ENCODE measurements at regions not wholly inside any gene's neighbourhood (a gene's known extent, or its start where the extent isn't known, plus 50 kb on each side); places are given as distances from the start of the nearest gene placed in this dataset.
"Not testable (repeated sequence)": the region's sequence is repeated elsewhere in the genome, so short reads cannot be mapped to it uniquely, and the experiment has no call there.

- no peak for DNase-seq (ENCODE audit: low read depth)
These were observed 87.8 kb downstream of the HFE start for GRCh38 chr6:26175033-26175427.

DNA sequence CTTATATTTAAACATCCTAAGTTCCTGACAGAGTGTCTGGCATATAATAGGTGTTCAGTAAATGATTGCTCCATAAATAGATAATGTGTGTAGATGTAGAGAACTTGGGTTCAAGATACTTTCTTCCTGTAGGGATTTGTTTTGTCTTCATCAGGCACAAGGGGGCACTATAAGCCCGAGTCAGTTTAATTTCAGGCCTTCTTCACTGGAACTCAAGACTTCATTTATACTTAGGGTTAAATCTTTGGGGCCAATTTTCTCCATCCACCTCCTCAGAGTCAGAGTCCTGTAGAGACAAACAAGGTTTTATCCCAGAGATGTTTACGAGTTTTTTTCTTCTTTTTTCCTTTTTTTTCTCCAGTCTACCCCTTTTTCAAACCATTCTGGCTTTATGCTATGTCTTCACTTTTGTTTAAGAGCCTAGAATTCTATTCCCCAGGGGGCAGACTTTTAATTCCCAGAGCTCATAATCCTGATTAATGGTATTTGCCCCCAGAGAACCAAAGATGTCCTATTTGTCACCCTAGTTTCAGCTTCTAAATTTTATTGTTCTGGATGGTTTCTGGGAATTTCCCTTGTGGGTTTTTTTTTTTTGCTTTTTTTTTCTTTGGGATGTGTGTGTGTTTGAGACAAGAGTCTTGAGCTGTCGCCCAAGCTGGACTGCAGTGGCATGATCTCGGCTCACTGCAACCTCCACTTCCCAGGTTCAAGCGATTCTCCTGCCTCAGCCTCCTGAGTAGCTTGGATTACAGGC is 88.4 kb downstream of the HFE start:
- no peak for DNase-seq (ENCODE audit: low read depth)

GRCh38 chr6:26179675-26180074 is 92.4 kb downstream of the HFE start:
- no peak for DNase-seq (ENCODE audit: low read depth)

GRCh38 chr6:26180346-26180745 is 93.1 kb downstream of the HFE start:
- no peak for DNase-seq (ENCODE audit: low read depth)

DNA sequence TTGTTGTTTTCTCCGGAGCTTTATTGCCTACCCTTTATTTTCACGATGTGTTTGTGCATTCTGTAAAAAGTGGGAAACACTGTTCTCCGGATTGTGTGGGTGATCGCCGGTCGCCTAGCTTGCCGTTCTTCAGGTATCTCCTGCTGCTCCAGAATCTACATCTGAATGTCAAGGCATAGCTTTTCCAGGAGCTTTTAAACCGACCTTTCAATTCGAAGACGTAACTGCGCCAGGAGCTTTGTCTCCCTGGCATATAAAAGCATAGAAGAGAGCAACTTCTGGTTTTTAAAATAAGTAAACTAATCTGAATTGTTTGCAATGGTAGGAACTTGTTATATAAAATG is 96.0 kb downstream of the HFE start:
- DNase-seq (ENCODE audit: low read depth) = no peak

DNA sequence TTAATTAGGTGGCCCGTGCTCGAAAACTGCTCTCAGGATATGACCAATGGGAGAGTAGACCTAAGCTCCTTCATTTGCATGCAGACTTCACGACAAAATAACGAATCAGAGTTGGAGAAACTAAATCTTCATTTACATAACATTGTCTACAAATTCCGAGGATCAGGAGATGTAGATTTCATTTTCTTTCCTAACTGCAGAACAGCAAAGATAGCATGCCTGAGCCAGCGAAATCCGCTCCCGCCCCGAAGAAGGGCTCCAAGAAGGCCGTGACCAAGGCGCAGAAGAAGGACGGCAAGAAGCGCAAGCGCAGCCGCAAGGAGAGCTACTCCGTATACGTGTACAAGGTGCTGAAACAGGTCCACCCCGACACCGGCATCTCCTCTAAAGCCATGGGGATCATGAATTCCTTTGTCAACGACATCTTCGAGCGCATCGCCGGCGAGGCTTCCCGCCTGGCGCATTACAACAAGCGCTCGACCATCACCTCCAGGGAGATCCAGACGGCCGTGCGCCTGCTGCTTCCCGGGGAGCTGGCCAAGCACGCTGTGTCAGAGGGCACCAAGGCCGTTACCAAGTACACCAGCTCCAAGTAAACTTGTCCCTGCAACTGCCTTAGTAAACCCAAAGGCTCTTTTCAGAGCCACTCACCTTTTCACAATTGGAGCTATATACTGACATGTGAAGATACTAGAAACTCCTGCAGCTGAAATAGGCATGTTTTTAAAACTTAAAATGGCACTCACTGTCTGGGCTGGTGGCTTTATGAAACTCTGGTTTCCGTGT is 96.5 kb downstream of the HFE start:
- no peak for DNase-seq (ENCODE audit: low read depth)

DNA sequence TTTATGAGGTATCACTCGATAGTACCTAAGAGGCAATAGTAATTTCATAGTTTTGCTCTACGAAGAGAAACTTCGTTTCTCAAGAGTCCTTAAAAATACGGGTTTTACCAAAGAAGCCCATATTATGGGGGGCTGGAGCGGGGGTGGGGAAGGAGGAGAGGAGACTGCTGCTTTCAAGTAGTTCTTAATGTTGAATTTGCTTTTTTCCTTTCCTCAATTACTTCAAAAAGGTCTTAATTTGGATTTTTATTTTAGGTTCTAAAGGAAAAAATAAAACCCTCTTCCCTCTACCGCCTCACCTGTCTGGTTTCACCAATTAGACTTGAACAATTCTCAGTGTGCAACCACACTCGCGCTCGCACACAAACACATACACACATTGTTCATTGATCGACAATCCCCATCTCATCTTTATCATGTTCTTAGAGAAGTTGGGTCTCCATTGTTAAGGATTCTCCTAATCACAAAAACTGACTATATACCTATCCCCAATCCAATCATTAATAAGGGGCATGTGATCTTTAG is 97.2 kb downstream of the HFE start:
- no peak for DNase-seq (ENCODE audit: low read depth)

- DNase-seq (ENCODE audit: low read depth) = no peak
These were observed 97.8 kb downstream of the HFE start for GRCh38 chr6:26185004-26185403.

GRCh38 chr6:26185802-26186201 is 98.6 kb downstream of the HFE start:
- DNase-seq (ENCODE audit: low read depth) = no peak

GRCh38 chr6:26186652-26187051 is 99.4 kb downstream of the HFE start:
- no peak for DNase-seq (ENCODE audit: low read depth)

GRCh38 chr6:26187292-26187691 is 100.1 kb downstream of the HFE start:
- no peak for DNase-seq (ENCODE audit: low read depth)

DNA sequence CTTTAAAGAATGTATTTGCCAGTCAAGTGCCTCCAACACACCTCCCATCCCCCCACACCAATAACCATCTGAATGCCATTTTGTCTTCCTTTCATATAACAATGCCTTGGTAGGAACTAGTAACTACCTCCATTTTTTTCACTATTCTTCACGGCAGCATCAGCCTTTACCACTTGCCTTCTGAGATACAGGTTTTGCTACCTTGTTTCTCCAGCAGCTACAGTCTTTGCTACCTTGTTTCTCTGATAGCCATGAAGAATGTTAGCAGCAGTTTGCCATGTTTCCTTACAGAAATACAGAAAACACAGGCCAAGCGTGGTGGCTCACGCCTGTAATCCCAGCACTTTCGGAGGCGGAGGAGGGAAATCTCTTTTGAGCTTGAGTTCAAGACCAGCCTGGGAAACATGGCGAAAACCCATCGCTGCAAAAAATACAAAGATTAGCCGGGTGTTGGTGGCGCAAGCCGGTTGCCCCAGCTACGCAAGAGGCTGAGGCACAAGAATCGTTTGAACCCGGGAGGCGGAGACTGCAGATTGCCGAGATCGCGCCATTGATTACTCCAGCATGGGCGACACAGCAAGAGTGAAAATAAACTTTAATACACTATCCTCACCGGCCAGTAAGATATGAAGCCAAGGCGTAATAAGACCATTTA is 100.9 kb downstream of the HFE start:
- no peak for DNase-seq (ENCODE audit: low read depth)

DNA sequence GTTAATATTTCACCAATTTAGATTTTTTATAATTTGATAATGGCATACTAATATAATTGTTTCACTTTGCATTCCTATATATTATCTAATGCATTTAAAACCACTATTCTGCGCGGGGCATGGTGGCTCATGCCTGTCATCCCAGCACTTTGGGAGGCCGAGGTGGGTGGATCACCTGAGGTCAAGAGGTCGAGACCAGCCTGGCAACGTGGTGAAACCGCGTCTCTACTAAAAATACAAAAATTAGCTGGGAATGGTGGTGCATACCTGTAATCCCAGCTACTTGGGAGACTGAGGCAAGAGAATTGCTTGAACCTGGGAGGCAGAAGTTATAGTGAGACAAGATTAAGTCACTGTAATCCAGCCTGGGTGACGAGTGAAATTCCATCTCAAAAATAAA is 104.3 kb downstream of the HFE start:
- not testable (repeated sequence) for DNase-seq (ENCODE audit: low read depth)

DNA sequence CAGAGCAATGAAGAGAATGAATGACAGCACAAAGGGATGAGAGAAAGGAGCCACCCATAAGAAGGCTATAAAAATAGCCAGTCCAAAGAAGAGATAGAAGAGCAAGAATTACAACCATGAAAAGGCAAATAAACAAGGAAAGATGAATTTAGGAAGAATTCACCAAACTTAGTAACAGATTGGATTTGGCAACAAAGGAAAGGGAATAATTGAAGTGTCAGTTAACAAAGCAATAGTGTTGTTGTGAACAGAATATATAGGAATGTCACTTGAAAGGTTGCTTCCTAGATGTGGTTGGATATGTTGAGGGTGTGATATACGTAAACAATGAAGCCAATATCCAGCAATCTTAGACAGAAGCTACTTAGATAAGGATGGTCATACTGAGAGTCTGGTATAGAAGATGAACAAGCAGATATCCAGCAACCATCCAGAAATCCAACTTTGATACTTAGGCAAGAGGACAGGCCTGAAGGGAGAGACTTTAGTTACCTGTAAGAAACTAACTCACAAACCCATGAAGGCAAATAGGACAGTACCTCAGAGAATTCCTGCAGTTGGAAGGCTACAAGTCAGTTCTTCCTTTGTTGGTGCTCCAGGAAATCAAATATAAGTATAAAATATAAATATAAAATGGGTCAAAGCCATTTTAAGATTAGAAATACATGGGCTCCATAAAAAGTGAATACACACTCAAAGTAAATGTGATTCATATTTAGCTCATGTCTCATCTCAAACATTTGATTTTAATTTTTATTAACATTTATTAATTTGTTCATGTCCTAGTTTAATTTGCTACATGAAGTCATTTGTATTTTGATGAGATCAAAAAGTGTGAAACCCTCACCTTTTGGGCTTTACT is 106.5 kb downstream of the HFE start:
- DNase-seq (ENCODE audit: low read depth) = no peak

DNA sequence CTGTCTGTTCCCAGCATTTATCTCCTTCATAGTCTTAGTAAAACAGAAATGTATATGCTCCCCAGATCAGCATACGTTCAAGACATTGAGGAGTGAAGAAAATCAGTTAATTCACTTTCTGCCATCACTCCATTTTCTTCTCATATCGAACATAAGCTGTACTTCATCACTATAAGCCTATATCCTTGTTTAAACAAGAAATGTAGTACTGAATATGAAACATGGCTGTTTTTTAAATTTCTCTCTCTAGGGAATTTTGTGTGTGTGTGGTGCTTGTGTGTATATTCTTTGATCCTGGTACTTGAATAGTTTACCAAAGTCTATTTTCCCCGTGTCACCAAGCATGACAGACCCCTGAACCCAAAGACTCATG is 107.1 kb downstream of the HFE start:
- no peak for DNase-seq (ENCODE audit: low read depth)

- no peak for DNase-seq (ENCODE audit: low read depth)
These were observed 107.7 kb downstream of the HFE start for GRCh38 chr6:26194816-26195375.

- DNase-seq (ENCODE audit: low read depth) = peak; percentile 71
These were observed 108.2 kb downstream of the HFE start for GRCh38 chr6:26195376-26195923.

DNA sequence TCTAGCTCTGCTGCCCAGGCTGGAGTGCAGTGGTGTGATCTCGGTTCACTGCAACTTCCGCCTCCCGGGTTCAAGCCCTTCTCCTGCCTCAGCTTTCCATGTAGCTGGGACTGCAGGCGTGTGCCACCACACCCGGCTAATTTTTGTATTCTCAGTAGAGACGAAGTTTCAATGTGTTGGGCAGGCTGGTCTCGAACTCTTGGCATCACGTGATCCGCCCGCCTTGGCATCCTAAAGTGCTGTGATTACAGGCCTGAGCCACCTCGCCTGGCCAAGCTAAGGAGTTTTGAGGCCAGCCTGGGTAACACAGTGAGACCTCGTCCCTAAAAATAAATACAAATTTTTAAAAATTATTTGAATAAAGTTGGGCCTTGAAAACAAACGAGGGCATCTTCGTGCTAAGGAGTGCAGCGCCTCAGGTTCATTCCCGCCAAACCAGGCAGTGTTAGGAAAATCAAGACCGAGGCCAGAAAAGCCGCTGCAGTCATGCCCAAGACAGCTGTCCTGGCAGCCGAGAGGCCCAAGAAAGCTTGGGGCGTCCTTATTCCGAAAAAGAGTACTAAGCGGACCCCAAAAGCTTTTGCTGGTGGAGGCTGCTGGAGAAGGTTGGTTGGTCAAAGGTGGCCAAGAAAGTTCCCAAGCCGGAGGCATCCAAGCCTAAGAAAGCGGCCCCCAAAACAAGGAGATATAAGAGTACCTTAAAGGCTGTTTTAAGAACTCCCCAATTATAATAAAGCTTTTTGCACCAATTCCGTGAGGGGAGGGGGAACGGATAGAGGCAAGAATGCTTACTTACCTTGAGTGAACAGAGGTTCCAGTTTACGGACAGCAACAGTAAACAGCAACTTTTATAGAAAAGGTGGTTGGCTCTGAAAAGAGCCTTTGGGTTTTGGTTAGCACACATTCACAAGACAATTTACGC is 109.0 kb downstream of the HFE start:
- DNase-seq (ENCODE audit: low read depth) = no peak

DNA sequence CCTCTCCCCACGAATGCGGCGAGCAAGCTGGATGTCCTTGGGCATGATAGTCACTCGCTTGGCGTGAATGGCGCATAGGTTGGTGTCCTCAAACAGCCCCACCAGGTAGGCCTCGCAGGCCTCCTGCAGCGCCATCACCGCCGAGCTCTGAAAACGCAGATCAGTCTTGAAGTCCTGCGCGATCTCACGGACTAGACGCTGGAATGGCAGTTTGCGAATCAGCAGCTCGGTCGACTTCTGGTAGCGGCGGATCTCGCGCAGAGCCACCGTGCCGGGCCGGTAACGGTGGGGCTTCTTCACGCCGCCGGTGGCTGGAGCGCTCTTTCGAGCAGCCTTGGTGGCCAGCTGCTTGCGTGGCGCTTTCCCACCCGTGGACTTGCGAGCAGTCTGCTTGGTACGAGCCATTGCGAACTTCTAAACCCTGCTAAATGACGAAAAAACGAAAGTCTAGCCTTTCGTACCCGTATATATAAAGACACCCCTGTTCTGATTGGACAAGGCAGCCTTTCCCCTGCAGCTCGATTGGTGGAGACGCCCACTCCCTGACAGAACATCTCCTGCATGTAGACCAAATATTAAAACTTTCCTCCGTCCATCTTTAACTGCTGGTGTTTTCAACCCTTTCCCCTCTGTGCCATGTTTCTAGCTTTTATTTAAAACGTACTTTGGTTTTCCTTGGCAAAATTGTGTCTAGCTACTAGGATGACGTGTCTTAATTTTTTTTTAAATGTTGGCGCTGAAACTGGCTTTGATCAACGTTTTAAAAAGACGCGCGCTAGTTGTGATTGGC is 109.8 kb downstream of the HFE start:
- DNase-seq (ENCODE audit: low read depth) = peak; percentile 57

GRCh38 chr6:26197636-26197932 is 110.4 kb downstream of the HFE start:
- no peak for DNase-seq (ENCODE audit: low read depth)
